ENCODE measurements at regions not wholly inside any gene's neighbourhood (a gene's known extent, or its start where the extent isn't known, plus 50 kb on each side); places are given as distances from the start of the nearest gene placed in this dataset.

- intact Hi-C loops (cut with micrococcal nuclease; ENCODE audit: unreplicated experiment), result no loop called here
- no peaks in the 10 kb centered on the region for H3K27me3 ChIP-seq (ENCODE audit: control insufficient read depth, insufficient read depth, low read length)
- H3K4me3 ChIP-seq (ENCODE audit: low read depth in 2 of 2, low read length in 2 of 2), result no peak overlapping the region
- ATAC-seq (no peak), DNase-seq (ENCODE audit: low read depth, low spot score) (no peak)
- H3K36me3 ChIP-seq (ENCODE audit: control insufficient read depth, insufficient read depth, low read length), result no peaks in the 10 kb centered on the region
- in situ Hi-C loops (cut with HindIII; ENCODE audit: low pct_unique_long_range_greater_than_20kb, low sequenced_read_pairs), result no loop called here
- no peak for TF ChIP-seq POLR2AphosphoS5 (IDR thresholded peaks at IDR 0.05; ENCODE audit: low read depth, low read length)
- no peak for TF ChIP-seq TCF7L2 (IDR thresholded peaks at IDR 0.05; ENCODE audit: low read depth, low read length)
- no peak for TF ChIP-seq SIN3A (IDR thresholded peaks at IDR 0.05; ENCODE audit: borderline replicate concordance, insufficient read depth, low read depth, low read length)
- TF ChIP-seq, protein P1, sequence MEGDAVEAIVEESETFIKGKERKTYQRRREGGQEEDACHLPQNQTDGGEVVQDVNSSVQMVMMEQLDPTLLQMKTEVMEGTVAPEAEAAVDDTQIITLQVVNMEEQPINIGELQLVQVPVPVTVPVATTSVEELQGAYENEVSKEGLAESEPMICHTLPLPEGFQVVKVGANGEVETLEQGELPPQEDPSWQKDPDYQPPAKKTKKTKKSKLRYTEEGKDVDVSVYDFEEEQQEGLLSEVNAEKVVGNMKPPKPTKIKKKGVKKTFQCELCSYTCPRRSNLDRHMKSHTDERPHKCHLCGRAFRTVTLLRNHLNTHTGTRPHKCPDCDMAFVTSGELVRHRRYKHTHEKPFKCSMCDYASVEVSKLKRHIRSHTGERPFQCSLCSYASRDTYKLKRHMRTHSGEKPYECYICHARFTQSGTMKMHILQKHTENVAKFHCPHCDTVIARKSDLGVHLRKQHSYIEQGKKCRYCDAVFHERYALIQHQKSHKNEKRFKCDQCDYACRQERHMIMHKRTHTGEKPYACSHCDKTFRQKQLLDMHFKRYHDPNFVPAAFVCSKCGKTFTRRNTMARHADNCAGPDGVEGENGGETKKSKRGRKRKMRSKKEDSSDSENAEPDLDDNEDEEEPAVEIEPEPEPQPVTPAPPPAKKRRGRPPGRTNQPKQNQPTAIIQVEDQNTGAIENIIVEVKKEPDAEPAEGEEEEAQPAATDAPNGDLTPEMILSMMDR (IDR thresholded peaks at IDR 0.05), result no peak
- TF ChIP-seq, protein P2, sequence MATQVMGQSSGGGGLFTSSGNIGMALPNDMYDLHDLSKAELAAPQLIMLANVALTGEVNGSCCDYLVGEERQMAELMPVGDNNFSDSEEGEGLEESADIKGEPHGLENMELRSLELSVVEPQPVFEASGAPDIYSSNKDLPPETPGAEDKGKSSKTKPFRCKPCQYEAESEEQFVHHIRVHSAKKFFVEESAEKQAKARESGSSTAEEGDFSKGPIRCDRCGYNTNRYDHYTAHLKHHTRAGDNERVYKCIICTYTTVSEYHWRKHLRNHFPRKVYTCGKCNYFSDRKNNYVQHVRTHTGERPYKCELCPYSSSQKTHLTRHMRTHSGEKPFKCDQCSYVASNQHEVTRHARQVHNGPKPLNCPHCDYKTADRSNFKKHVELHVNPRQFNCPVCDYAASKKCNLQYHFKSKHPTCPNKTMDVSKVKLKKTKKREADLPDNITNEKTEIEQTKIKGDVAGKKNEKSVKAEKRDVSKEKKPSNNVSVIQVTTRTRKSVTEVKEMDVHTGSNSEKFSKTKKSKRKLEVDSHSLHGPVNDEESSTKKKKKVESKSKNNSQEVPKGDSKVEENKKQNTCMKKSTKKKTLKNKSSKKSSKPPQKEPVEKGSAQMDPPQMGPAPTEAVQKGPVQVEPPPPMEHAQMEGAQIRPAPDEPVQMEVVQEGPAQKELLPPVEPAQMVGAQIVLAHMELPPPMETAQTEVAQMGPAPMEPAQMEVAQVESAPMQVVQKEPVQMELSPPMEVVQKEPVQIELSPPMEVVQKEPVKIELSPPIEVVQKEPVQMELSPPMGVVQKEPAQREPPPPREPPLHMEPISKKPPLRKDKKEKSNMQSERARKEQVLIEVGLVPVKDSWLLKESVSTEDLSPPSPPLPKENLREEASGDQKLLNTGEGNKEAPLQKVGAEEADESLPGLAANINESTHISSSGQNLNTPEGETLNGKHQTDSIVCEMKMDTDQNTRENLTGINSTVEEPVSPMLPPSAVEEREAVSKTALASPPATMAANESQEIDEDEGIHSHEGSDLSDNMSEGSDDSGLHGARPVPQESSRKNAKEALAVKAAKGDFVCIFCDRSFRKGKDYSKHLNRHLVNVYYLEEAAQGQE (IDR thresholded peaks at IDR 0.05; ENCODE audit: insufficient read depth in 1 of 2, low read depth in 2 of 2, low read length in 1 of 2), result no peak
- ChIA-PET POLR2A (no interaction called here), CTCF (no interaction called here)
- no TSS peak for BruUV-seq (replicated peaks)
- no peak overlapping the region for H3K27ac ChIP-seq (ENCODE audit: low read length)
- no peaks in the 10 kb centered on the region for H3K4me1 ChIP-seq (ENCODE audit: control insufficient read depth, insufficient read depth, low read length)
- H3K9me3 ChIP-seq (ENCODE audit: control insufficient read depth, insufficient read depth, low read depth, low read length), result no peaks in the 10 kb centered on the region
These were observed 170.1 kb upstream of the ONECUT1 start for GRCh38 chr15:52960283-52960682.

- H3K4me1 ChIP-seq (ENCODE audit: control insufficient read depth, insufficient read depth, low read length), result no peaks in the 10 kb centered on the region
- POLR2A ChIA-PET, result no interaction called here
- DNase-seq (ENCODE audit: low read depth, low spot score) (no peak), ATAC-seq (no peak)
- intact Hi-C loops (cut with micrococcal nuclease; ENCODE audit: unreplicated experiment), result no loop called here
- in situ Hi-C loops (cut with HindIII; ENCODE audit: low pct_unique_long_range_greater_than_20kb, low sequenced_read_pairs), result no loop called here
- no peaks in the 10 kb centered on the region for H3K9me3 ChIP-seq (ENCODE audit: control insufficient read depth, insufficient read depth, low read depth, low read length)
- no peak overlapping the region for H3K27ac ChIP-seq (ENCODE audit: low read length)
- BruUV-seq (replicated peaks), result no TSS peak
- CTCF ChIA-PET, result no interaction called here
- peaks cover 7% of the 10 kb centered on the region for H3K27me3 ChIP-seq (ENCODE audit: control insufficient read depth, insufficient read depth, low read length)
- no peaks in the 10 kb centered on the region for H3K36me3 ChIP-seq (ENCODE audit: control insufficient read depth, insufficient read depth, low read length)
- TF ChIP-seq, protein P1 (IDR thresholded peaks at IDR 0.05), result no peak
- no peak for TF ChIP-seq SIN3A (IDR thresholded peaks at IDR 0.05; ENCODE audit: borderline replicate concordance, insufficient read depth, low read depth, low read length)
- TF ChIP-seq POLR2AphosphoS5 (IDR thresholded peaks at IDR 0.05; ENCODE audit: low read depth, low read length), result no peak
- TF ChIP-seq TCF7L2 (IDR thresholded peaks at IDR 0.05; ENCODE audit: low read depth, low read length), result no peak
- no peak overlapping the region for H3K4me3 ChIP-seq (ENCODE audit: low read depth in 2 of 2, low read length in 2 of 2)
These were observed 153.6 kb upstream of the ONECUT1 start for GRCh38 chr15:52943746-52944145.
